ENCODE measurements at regions not wholly inside any gene's neighbourhood (a gene's known extent, or its start where the extent isn't known, plus 50 kb on each side); places are given as distances from the start of the nearest gene placed in this dataset.

GRCh38 chr2:145685383-145686050 lies 1165.6 kb upstream of the ZEB2 start:
- RAD21 ChIA-PET (ENCODE audit: low non-redundant PET in 1 of 2, low total read pairs in 2 of 2, uncharacterized antibody in 2 of 2, unreplicated experiment in 2 of 2), result no interaction called here
- POLR2A ChIA-PET, result no interaction called here
- Histone ChIP-seq H3K4me3 (replicated peaks in 1 of 2; ENCODE audit: low read depth in 1 of 2, low read length in 2 of 2) (no peak overlapping the region), H4K20me1 (ENCODE audit: insufficient read depth) (no peaks in the 10 kb centered on the region), H2AFZ (ENCODE audit: low read depth, low read length, poor library complexity, severe bottlenecking) (no peak overlapping the region), H3K27me3 (ENCODE audit: insufficient read depth, low read length) (no peaks in the 10 kb centered on the region), H3K9ac (ENCODE audit: low read length) (no peak overlapping the region), H3K79me2 (ENCODE audit: insufficient read depth, low read length) (no peaks in the 10 kb centered on the region), H3K27ac (ENCODE audit: low read depth, low read length) (no peak overlapping the region), H3K9me2 (ENCODE audit: insufficient read depth) (no peaks in the 10 kb centered on the region), H3K4me1 (ENCODE audit: control insufficient read depth in 1 of 2, insufficient read depth in 2 of 2, low read length in 2 of 2) (no peaks in the 10 kb centered on the region), H3K9me3 (ENCODE audit: control insufficient read depth in 1 of 2, insufficient read depth in 1 of 2, low read depth in 1 of 2, low read length in 2 of 2) (no peaks in the 10 kb centered on the region), H3K36me3 (ENCODE audit: control insufficient read depth in 1 of 2, insufficient read depth in 2 of 2, low read length in 2 of 2) (no peaks in the 10 kb centered on the region), H3K4me2 (ENCODE audit: low read length) (no peak overlapping the region)
- TF ChIP-seq ATF3 (IDR thresholded peaks at IDR 0.05) (no peak), RAD21 (IDR thresholded peaks at IDR 0.05; ENCODE audit: low read depth) (no peak), EZH2phosphoT487 (IDR thresholded peaks at IDR 0.05; ENCODE audit: borderline replicate concordance) (no peak)
- intact Hi-C loops (cut with micrococcal nuclease), result no loop called here
- DNase-seq (ENCODE audit: low read depth, low spot score) (no peak), ATAC-seq (no peak)
- CTCF ChIA-PET, result no interaction called here
- BruUV-seq (replicated peaks), result no TSS peak

GRCh38 chr2:145682546-145683157 lies 1162.7 kb upstream of the ZEB2 start:
- CTCF ChIA-PET, result interaction anchor here (1.5 kb wide), 1 partner anchor 840 kb away, joined by 4 read pairs; no protein-coding TSS in a partner anchor

More at GRCh38 chr2:145682546-145683157, 1162.7 kb upstream of the ZEB2 start:
- Histone ChIP-seq H3K9ac (ENCODE audit: low read length) (no peak overlapping the region), H3K9me3 (ENCODE audit: control insufficient read depth in 1 of 2, insufficient read depth in 1 of 2, low read depth in 1 of 2, low read length in 2 of 2) (no peaks in the 10 kb centered on the region), H2AFZ (ENCODE audit: low read depth, low read length, poor library complexity, severe bottlenecking) (no peak overlapping the region), H3K27ac (ENCODE audit: low read depth, low read length) (no peak overlapping the region), H3K36me3 (ENCODE audit: control insufficient read depth in 1 of 2, insufficient read depth in 2 of 2, low read length in 2 of 2) (no peaks in the 10 kb centered on the region), H3K9me2 (ENCODE audit: insufficient read depth) (no peaks in the 10 kb centered on the region), H3K4me2 (ENCODE audit: low read length) (no peak overlapping the region), H3K4me3 (replicated peaks in 1 of 2; ENCODE audit: low read depth in 1 of 2, low read length in 2 of 2) (no peak overlapping the region), H3K79me2 (ENCODE audit: insufficient read depth, low read length) (no peaks in the 10 kb centered on the region), H3K4me1 (ENCODE audit: control insufficient read depth in 1 of 2, insufficient read depth in 2 of 2, low read length in 2 of 2) (no peaks in the 10 kb centered on the region), H3K27me3 (ENCODE audit: insufficient read depth, low read length) (no peaks in the 10 kb centered on the region), H4K20me1 (ENCODE audit: insufficient read depth) (no peaks in the 10 kb centered on the region)
- ChIA-PET RAD21 (ENCODE audit: low non-redundant PET in 1 of 2, low total read pairs in 2 of 2, uncharacterized antibody in 2 of 2, unreplicated experiment in 2 of 2) (interaction anchor here in 1 of 2 experiments (0.5 kb wide), 1 partner anchor 119 kb away, joined by 4 read pairs; no protein-coding TSS in a partner anchor), POLR2A (no interaction called here)
- intact Hi-C loops (cut with micrococcal nuclease), result no loop called here
- no TSS peak for BruUV-seq (replicated peaks)
- ATAC-seq (no peak), DNase-seq (ENCODE audit: low read depth, low spot score) (no peak)
- no peak for TF ChIP-seq EZH2phosphoT487 (IDR thresholded peaks at IDR 0.05; ENCODE audit: borderline replicate concordance)
- no peak for TF ChIP-seq SRF (IDR thresholded peaks at IDR 0.05; ENCODE audit: low read depth)
- no peak for TF ChIP-seq JUND (IDR thresholded peaks at IDR 0.05)
- TF ChIP-seq ZBTB33 (IDR thresholded peaks at IDR 0.05; ENCODE audit: extremely low read depth, insufficient replicate concordance, low read length), result no peak
- TF ChIP-seq TCF7L2 (IDR thresholded peaks at IDR 0.05; ENCODE audit: borderline replicate concordance, extremely low read depth, insufficient read depth, insufficient read length), result no peak
- TF ChIP-seq ZFX (IDR thresholded peaks at IDR 0.05), result no peak
- no peak for TF ChIP-seq EZH2 (IDR thresholded peaks at IDR 0.05)
- TF ChIP-seq ELF1 (IDR thresholded peaks at IDR 0.05; ENCODE audit: borderline replicate concordance, low read depth), result no peak
- no peak for TF ChIP-seq CBX3 (IDR thresholded peaks at IDR 0.05; ENCODE audit: low read depth)
- no peak for TF ChIP-seq SIN3A (IDR thresholded peaks at IDR 0.05; ENCODE audit: low read depth)
- no peak for TF ChIP-seq ATF3 (IDR thresholded peaks at IDR 0.05)
- no peak for TF ChIP-seq CEBPB (IDR thresholded peaks at IDR 0.05; ENCODE audit: low read depth)
- no peak for TF ChIP-seq POLR2AphosphoS5 (IDR thresholded peaks at IDR 0.05; ENCODE audit: low read depth, low read length)
- TF ChIP-seq RAD21 (IDR thresholded peaks at IDR 0.05; ENCODE audit: low read depth), result no peak
- TF ChIP-seq FOSL1 (IDR thresholded peaks at IDR 0.05; ENCODE audit: low read depth), result no peak
